Colonic mucosa (tissue), 4 donors: ENCODE measurements at regions not wholly inside any gene's neighbourhood (a gene's known extent, or its start where the extent isn't known, plus 50 kb on each side); places are given as distances from the start of the nearest gene placed in this dataset.

ENCODE experiments used
- DNase-seq: peaks from one replicate; pipeline ENCODE4 v3.0.0-alpha.2; 2020
- H3K27ac ChIP-seq: fragments of 200-600 bp; one replicate; pipeline ENCODE4 v1.8.0; 2021
- H3K27me3 ChIP-seq: fragments of 200-600 bp; one replicate; pipeline ENCODE4 v1.8.0; 2021
- H3K36me3 ChIP-seq: fragments of 200-600 bp; one replicate; pipeline ENCODE4 v1.8.0; 2021
- H3K4me1 ChIP-seq: fragments of 200-600 bp; one replicate; pipeline ENCODE4 v1.8.0; 2021; ENCODE audit warnings: mild to moderate bottlenecking
- H3K4me3 ChIP-seq: fragments of 200-600 bp; one replicate; pipeline ENCODE4 v1.8.0; 2021
- H3K9ac ChIP-seq, 2 donors: one replicate each; pipeline ENCODE4 v1.7.0; 2013; ENCODE audit warnings: control low read depth in 2 of 2, low read depth in 2 of 2, low read length in 2 of 2
- H3K9me3 ChIP-seq: fragments of 200-600 bp; one replicate; pipeline ENCODE4 v1.8.0; 2021
- CTCF ChIP-seq: fragments of 200-600 bp; IDR thresholded peaks from one replicate; pipeline ENCODE4 v1.8.0; 2022; ENCODE audit warnings: antibody characterized with exemption, mild to moderate bottlenecking
- intact Hi-C: fragments of 100-400 bp; cut with DNase I; formaldehyde crosslinking; loops from one replicate; pipeline ENCODE4 v1.14.1; 2022
- donor health status: healthy.
- donor health status: DM: no; HTN: no; CAD: no.
- donor health status: DM: no; HTN: no; CAD: no.

GRCh38 chr6:21436625-21437024 lies 156.9 kb upstream of the SOX4 start:
- Histone ChIP-seq H3K4me1 (no peaks in the 10 kb centered on the region), H3K9me3 (no peaks in the 10 kb centered on the region), H3K36me3 (no peaks in the 10 kb centered on the region), H3K9ac (no peak overlapping the region), H3K4me3 (no peak overlapping the region), H3K27ac (no peak overlapping the region), H3K27me3 (no peaks in the 10 kb centered on the region)
- intact Hi-C loops, result no loop called here
- TF ChIP-seq CTCF, result no peak
- DNase-seq, result no peak

GRCh38 chr6:21437581-21437980 lies 156.0 kb upstream of the SOX4 start:
- intact Hi-C loops, result no loop called here
- H3K9ac ChIP-seq, result no peak overlapping the region
- no peak for DNase-seq

GRCh38 chr6:21438237-21438985 lies 155.1 kb upstream of the SOX4 start:
- H3K36me3 ChIP-seq, result no peaks in the 10 kb centered on the region
- H3K27me3 ChIP-seq, result no peaks in the 10 kb centered on the region
- TF ChIP-seq CTCF, result no peak
- no peaks in the 10 kb centered on the region for H3K4me1 ChIP-seq
- H3K27ac ChIP-seq, result no peak overlapping the region
- DNase-seq, result no peak
- intact Hi-C loops, result no loop called here
- H3K4me3 ChIP-seq, result no peak overlapping the region
- no peak overlapping the region for H3K9ac ChIP-seq
- no peaks in the 10 kb centered on the region for H3K9me3 ChIP-seq

More at GRCh38 chr6:21437581-21437980, 156.0 kb upstream of the SOX4 start:
- Histone ChIP-seq H3K4me3 (no peak overlapping the region), H3K9me3 (no peaks in the 10 kb centered on the region), H3K27me3 (no peaks in the 10 kb centered on the region), H3K36me3 (no peaks in the 10 kb centered on the region), H3K4me1 (no peaks in the 10 kb centered on the region), H3K27ac (no peak overlapping the region)
- TF ChIP-seq CTCF, result no peak

GRCh38 chr6:21438986-21439352 lies 154.6 kb upstream of the SOX4 start:
- H3K9me3 ChIP-seq, result no peaks in the 10 kb centered on the region
- no peaks in the 10 kb centered on the region for H3K36me3 ChIP-seq
- H3K4me3 ChIP-seq, result no peak overlapping the region
- no peak for TF ChIP-seq CTCF
- DNase-seq, result no peak
- no peaks in the 10 kb centered on the region for H3K27me3 ChIP-seq
- H3K4me1 ChIP-seq, result no peaks in the 10 kb centered on the region
- intact Hi-C loops, result no loop called here
- no peak overlapping the region for H3K27ac ChIP-seq
- H3K9ac ChIP-seq, result no peak overlapping the region

GRCh38 chr6:21441386-21441785 lies 152.2 kb upstream of the SOX4 start:
- no peaks in the 10 kb centered on the region for H3K27me3 ChIP-seq
- no peak overlapping the region for H3K9ac ChIP-seq
- no peaks in the 10 kb centered on the region for H3K4me1 ChIP-seq
- no peaks in the 10 kb centered on the region for H3K9me3 ChIP-seq
- DNase-seq, result no peak
- TF ChIP-seq CTCF, result no peak
- intact Hi-C loops, result no loop called here
- H3K36me3 ChIP-seq, result no peaks in the 10 kb centered on the region
- no peak overlapping the region for H3K27ac ChIP-seq
- no peak overlapping the region for H3K4me3 ChIP-seq
